HEK293 (cell line): ENCODE measurements at regions not wholly inside any gene's neighbourhood (a gene's known extent, or its start where the extent isn't known, plus 50 kb on each side); places are given as distances from the start of the nearest gene placed in this dataset.
A peak's percentile ranks its signal among the peaks of the same experiment; 100 is the strongest.

Source experiments
- CTCF ChIA-PET: fragments of 350-600 bp; formaldehyde crosslinking; extraction: SDS; loops from one replicate; lab custom pipeline; 2021; ENCODE audit warnings: antibody characterized with exemption; lab: Yijun Ruan, JAX
- POLR2A ChIA-PET: fragments of 300-600 bp; formaldehyde crosslinking; extraction: SDS; loops from one replicate; lab custom pipeline; 2020; ENCODE audit warnings: antibody characterized with exemption, inconsistent platforms; lab: Yijun Ruan, JAX
- H3K27ac ChIP-seq: fragments of 200-500 bp; sonication (Bioruptor generic); 2 replicates; pipeline ENCODE4 v1.5.1; 2014; ENCODE audit warnings: low read depth, low read length, control low read depth, inconsistent platforms; ENCODE audit errors: extremely low read depth
- H3K36me3 ChIP-seq, 2 experiments: fragments of 200-500 bp in 1 of 2; sonication (Bioruptor generic) in 1 of 2; 1 replicate in 1 of 2; 2 replicates in 1 of 2; pipeline ENCODE4 v1.5.1; 2014 to 2017; ENCODE audit warnings: inconsistent platforms in 2 of 2, low read length in 2 of 2; ENCODE audit not compliant: control insufficient read depth in 2 of 2, insufficient read depth in 1 of 2
- H3K4me1 ChIP-seq: fragments of 200-500 bp; sonication (Bioruptor generic); 2 replicates; pipeline ENCODE4 v1.5.1; 2014; ENCODE audit warnings: mild to moderate bottlenecking, low read length, inconsistent platforms; ENCODE audit not compliant: control insufficient read depth, insufficient read depth
- H3K4me3 ChIP-seq: 2 replicates; pipeline ENCODE4 v1.5.1; 2011; ENCODE audit warnings: low read depth, mild to moderate bottlenecking, control low read depth, low read length, moderate library complexity
- H3K9me3 ChIP-seq: fragments of 200-500 bp; sonication (Bioruptor generic); 2 replicates; pipeline ENCODE4 v1.5.1; 2014; ENCODE audit warnings: low read depth, low read length, inconsistent platforms; ENCODE audit not compliant: control insufficient read depth, insufficient read depth
- BCL11A ChIP-seq: fragments of 450-650 bp; formaldehyde crosslinking; IDR thresholded peaks from 2 replicates; pipeline ENCODE4 v1.5.1; 2016; ENCODE audit warnings: low read depth, missing biosample characterization, missing genetic modification characterization
- GLIS2 ChIP-seq: fragments of 450-650 bp; formaldehyde crosslinking; IDR thresholded peaks from 2 replicates; pipeline ENCODE4 v1.5.1; 2016; ENCODE audit warnings: missing biosample characterization, missing genetic modification characterization
- SETDB1 ChIP-seq: IDR thresholded peaks from one replicate; pipeline ENCODE4 v1.6.1; 2017; ENCODE audit warnings: mild to moderate bottlenecking, low read length, moderate library complexity, mixed read lengths; ENCODE audit not compliant: insufficient read length
- ZIC2 ChIP-seq: fragments of 450-650 bp; formaldehyde crosslinking; IDR thresholded peaks from 2 replicates; pipeline ENCODE4 v1.5.1; 2016; ENCODE audit warnings: missing biosample characterization, missing genetic modification characterization
- ZNF24 ChIP-seq: fragments of 450-650 bp; formaldehyde crosslinking; IDR thresholded peaks from 2 replicates; pipeline ENCODE4 v1.5.1; 2016; ENCODE audit warnings: missing biosample characterization, missing genetic modification characterization
- ZNF621 ChIP-seq: fragments of 450-650 bp; formaldehyde crosslinking; IDR thresholded peaks from 2 replicates; pipeline ENCODE4 v1.5.1; 2017; ENCODE audit warnings: missing biosample characterization, missing genetic modification characterization
- ZNF624 ChIP-seq: fragments of 450-650 bp; formaldehyde crosslinking; IDR thresholded peaks from 2 replicates; pipeline ENCODE4 v1.5.1; 2017; ENCODE audit warnings: missing biosample characterization, missing genetic modification characterization
- TF ChIP-seq, protein P1 (sequence below): fragments of 450-650 bp; formaldehyde crosslinking; IDR thresholded peaks from 2 replicates; pipeline ENCODE4 v1.5.1; 2016; ENCODE audit warnings: missing biosample characterization, missing genetic modification characterization
- TF ChIP-seq, protein P2 (sequence below): IDR thresholded peaks from 2 replicates; pipeline ENCODE4 v1.6.1; 2011; ENCODE audit warnings: mild to moderate bottlenecking, low read depth, low read length, borderline replicate concordance
- TF ChIP-seq, protein P3 (sequence below): fragments of 450-650 bp; formaldehyde crosslinking; optimal IDR thresholded peaks from 2 replicates; pipeline ENCODE3; 2016; ENCODE audit warnings: missing biosample characterization, mild to moderate bottlenecking, missing genetic modification characterization
- TF ChIP-seq, protein P4 (sequence below): fragments of 450-650 bp; formaldehyde crosslinking; IDR thresholded peaks from 2 replicates; pipeline ENCODE4 v1.5.1; 2016; ENCODE audit warnings: missing biosample characterization, missing genetic modification characterization
- TF ChIP-seq, protein P5 (sequence below): fragments of 450-650 bp; formaldehyde crosslinking; IDR thresholded peaks from 2 replicates; pipeline ENCODE4 v1.5.1; 2016; ENCODE audit warnings: missing biosample characterization, missing genetic modification characterization

DNA sequence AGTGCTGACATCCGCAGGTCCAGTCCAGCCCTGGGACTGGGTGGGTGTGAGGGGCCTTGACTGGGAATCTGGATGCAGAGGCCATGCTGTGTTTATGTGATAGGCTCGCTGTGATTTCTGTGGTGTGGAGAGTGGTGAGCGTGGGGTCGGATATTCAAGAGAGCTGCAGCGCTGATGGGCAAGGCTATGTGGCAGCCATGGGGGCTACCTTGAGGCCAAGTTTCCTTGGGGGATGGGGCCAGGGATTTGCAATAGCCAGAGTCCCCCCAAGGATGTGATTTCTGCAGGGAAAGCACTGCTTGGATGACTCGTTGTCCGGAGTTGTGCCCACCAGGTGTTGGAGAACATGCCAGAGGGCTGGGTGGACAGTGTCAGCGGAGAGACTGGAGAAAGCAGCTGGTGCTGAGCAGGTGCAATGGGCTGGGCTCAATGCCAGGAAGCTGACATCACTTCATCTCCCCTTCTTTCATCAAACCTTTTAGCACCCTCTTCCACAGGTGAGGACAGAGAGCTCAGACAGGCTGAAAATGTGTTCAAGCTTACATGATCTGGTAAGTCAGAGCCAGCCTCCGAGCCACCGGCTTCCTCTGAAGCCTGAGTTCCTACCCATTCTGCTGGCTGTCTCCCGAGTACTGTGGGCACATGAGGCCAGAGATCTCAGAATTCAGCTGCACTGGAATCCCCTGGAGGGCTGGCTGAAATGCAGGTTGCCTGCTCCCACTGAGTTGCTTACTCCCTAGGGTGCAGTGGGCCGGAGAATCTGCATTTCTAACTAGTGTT, 132.9 kb downstream of the RHOU start (continued):
- TF ChIP-seq SETDB1, result no peak
- peak; percentile 61 for TF ChIP-seq ZIC2 (tag by site-specific recombination)

DNA sequence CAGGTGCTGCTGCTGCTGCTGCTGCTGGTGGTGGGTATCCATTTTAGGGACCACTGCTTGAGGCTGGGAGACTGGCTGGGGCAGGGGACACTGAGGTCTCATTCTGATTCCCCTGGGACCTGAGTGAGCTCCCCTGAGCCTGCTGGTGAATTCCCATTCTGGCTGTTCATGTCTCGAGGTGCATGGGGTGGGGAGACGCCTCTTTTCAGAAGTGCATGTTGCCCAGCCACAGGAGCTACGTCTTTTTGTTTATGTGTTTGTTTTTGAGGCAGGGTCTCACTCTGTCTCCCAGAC, 133.4 kb downstream of the RHOU start:
- Histone ChIP-seq H3K4me3 (no peak overlapping the region), H3K4me1 (peaks cover 25% of the 10 kb centered on the region), H3K27ac (no peak overlapping the region), H3K36me3 (no peaks in the 10 kb centered on the region), H3K9me3 (no peaks in the 10 kb centered on the region)
- ChIA-PET CTCF (interaction anchor here (1.1 kb wide), 1 partner anchor 361 kb away, joined by 3 read pairs; no protein-coding TSS in a partner anchor), POLR2A (no interaction called here)
- TF ChIP-seq ZNF621 (tag by site-specific recombination) (no peak), ZNF624 (tag by site-specific recombination) (no peak), BCL11A (tag by site-specific recombination) (no peak), ZNF24 (tag by site-specific recombination) (no peak), GLIS2 (tag by site-specific recombination) (no peak)
- TF ChIP-seq, protein P1, sequence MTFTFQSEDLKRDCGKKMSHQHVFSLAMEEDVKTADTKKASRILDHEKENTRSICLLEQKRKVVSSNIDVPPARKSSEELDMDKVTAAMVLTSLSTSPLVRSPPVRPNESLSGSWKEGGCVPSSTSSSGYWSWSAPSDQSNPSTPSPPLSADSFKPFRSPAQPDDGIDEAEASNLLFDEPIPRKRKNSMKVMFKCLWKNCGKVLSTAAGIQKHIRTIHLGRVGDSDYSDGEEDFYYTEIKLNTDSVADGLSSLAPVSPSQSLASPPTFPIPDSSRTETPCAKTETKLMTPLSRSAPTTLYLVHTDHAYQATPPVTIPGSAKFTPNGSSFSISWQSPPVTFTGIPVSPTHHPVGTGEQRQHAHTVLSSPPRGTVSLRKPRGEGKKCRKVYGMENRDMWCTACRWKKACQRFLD (tag by site-specific recombination), result no peak
- TF ChIP-seq, protein P2, sequence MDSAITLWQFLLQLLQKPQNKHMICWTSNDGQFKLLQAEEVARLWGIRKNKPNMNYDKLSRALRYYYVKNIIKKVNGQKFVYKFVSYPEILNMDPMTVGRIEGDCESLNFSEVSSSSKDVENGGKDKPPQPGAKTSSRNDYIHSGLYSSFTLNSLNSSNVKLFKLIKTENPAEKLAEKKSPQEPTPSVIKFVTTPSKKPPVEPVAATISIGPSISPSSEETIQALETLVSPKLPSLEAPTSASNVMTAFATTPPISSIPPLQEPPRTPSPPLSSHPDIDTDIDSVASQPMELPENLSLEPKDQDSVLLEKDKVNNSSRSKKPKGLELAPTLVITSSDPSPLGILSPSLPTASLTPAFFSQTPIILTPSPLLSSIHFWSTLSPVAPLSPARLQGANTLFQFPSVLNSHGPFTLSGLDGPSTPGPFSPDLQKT, result no peak
- TF ChIP-seq, protein P3, sequence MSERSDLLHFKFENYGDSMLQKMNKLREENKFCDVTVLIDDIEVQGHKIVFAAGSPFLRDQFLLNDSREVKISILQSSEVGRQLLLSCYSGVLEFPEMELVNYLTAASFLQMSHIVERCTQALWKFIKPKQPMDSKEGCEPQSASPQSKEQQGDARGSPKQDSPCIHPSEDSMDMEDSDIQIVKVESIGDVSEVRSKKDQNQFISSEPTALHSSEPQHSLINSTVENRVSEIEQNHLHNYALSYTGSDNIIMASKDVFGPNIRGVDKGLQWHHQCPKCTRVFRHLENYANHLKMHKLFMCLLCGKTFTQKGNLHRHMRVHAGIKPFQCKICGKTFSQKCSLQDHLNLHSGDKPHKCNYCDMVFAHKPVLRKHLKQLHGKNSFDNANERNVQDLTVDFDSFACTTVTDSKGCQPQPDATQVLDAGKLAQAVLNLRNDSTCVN (tag by site-specific recombination), result no peak
- TF ChIP-seq, protein P4, sequence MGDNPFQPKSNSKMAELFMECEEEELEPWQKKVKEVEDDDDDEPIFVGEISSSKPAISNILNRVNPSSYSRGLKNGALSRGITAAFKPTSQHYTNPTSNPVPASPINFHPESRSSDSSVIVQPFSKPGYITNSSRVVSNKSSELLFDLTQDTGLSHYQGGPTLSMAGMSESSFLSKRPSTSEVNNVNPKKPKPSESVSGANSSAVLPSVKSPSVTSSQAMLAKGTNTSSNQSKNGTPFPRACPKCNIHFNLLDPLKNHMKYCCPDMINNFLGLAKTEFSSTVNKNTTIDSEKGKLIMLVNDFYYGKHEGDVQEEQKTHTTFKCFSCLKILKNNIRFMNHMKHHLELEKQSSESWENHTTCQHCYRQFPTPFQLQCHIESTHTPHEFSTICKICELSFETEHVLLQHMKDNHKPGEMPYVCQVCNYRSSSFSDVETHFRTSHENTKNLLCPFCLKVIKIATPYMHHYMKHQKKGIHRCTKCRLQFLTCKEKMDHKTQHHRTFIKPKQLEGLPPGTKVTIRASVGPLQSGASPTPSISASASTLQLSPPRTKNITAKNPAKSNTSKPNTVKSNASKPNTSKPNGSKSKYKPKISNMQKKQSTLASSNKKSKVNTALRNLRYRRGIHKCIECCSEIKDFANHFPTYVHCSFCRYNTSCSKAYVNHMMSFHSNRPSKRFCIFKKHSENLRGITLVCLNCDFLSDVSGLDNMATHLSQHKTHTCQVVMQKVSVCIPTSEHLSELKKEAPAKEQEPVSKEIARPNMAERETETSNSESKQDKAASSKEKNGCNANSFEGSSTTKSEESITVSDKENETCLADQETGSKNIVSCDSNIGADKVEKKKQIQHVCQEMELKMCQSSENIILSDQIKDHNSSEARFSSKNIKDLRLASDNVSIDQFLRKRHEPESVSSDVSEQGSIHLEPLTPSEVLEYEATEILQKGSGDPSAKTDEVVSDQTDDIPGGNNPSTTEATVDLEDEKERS (tag by site-specific recombination), result no peak

DNA sequence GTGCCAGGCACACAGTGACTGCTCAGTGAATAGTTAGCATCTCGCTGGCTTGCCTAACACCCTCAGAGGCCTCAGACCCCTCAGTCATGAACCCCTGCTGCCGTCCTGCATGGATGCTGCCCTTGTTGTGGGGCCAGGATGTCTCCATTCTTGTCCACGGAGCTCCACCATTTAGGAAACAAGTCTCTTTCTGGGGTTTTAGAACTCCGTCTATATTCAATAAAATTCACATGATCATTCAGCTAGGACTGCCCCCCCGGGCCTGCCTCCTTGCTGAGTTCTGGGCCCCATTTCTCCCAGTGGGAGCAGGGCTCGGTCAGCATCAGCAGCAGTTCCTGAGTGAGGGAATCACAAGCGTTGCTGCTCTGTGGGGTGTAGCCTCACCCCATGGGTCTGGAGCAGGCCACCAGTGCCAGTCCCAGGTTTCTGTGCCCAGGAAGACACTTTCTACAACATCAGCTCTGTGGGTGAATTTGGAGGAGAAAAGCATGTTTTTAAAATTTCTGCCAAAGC, 134.1 kb downstream of the RHOU start:
- no peaks in the 10 kb centered on the region for H3K36me3 ChIP-seq
- no peaks in the 10 kb centered on the region for H3K9me3 ChIP-seq
- peaks cover 25% of the 10 kb centered on the region for H3K4me1 ChIP-seq
- no peak overlapping the region for H3K27ac ChIP-seq
- CTCF ChIA-PET, result interaction anchor here (1.0 to 1.2 kb wide), 2 partner anchors 12 to 92 kb away, joined by 4 to 5 read pairs; no protein-coding TSS in a partner anchor
- peak; percentile 88 for TF ChIP-seq ZIC2 (tag by site-specific recombination)
- TF ChIP-seq, protein P5, sequence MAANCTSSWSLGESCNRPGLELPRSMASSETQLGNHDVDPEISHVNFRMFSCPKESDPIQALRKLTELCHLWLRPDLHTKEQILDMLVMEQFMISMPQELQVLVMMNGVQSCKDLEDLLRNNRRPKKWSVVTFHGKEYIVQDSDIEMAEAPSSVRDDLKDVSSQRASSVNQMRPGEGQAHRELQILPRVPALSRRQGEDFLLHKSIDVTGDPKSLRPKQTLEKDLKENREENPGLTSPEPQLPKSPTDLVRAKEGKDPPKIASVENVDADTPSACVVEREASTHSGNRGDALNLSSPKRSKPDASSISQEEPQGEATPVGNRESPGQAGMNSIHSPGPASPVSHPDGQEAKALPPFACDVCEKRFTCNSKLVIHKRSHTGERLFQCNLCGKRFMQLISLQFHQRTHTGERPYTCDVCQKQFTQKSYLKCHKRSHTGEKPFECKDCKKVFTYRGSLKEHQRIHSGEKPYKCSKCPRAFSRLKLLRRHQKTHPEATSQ (tag by site-specific recombination), result no peak
- POLR2A ChIA-PET, result no interaction called here
- no peak overlapping the region for H3K4me3 ChIP-seq
